ENCODE measurements at regions not wholly inside any gene's neighbourhood (a gene's known extent, or its start where the extent isn't known, plus 50 kb on each side); places are given as distances from the start of the nearest gene placed in this dataset.

DNA sequence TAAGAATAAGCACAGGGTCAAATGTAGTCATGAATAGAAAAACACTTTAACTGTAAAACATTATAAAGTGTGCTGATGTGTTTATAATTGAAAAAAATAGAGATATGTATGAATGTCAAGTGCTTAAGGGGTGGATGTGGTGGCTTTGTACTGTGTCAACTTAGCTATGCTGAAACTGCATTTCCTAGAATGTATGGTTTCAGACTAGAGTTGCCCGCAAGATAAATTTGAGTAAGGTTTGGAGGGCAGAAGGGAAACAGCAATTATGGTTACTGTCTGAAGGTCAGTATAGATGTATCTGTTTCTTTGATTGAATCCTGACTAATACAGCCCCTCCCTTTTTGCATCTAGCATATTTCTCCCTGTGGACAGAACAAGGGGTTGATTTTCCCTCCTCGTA, 288.1 kb upstream of the MOCS1 start:
- no peak overlapping the region for H3K27ac ChIP-seq
- TF ChIP-seq, protein P1, sequence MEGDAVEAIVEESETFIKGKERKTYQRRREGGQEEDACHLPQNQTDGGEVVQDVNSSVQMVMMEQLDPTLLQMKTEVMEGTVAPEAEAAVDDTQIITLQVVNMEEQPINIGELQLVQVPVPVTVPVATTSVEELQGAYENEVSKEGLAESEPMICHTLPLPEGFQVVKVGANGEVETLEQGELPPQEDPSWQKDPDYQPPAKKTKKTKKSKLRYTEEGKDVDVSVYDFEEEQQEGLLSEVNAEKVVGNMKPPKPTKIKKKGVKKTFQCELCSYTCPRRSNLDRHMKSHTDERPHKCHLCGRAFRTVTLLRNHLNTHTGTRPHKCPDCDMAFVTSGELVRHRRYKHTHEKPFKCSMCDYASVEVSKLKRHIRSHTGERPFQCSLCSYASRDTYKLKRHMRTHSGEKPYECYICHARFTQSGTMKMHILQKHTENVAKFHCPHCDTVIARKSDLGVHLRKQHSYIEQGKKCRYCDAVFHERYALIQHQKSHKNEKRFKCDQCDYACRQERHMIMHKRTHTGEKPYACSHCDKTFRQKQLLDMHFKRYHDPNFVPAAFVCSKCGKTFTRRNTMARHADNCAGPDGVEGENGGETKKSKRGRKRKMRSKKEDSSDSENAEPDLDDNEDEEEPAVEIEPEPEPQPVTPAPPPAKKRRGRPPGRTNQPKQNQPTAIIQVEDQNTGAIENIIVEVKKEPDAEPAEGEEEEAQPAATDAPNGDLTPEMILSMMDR (conservative IDR thresholded peaks at IDR 0.05), result no peak

DNA sequence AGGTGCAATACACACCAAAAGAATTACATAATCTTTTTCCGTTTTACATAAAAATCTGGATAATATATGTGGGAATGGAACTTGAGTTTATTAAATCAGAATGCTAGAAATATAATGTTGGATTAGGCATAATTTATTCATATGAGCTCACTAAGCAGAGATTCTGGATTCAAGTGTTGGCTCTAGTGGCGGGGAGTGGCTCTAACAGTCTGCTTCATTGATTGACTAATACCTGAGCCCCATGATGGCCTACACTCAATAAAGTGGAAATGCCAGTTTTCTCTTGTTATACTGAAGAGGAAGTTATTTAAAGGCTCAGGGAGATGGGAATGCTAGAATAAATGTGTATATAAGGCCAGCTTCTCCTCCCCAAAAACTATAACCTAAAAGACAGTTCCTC, 285.5 kb upstream of the MOCS1 start:
- no peak overlapping the region for H3K27ac ChIP-seq
- TF ChIP-seq, protein P1 (conservative IDR thresholded peaks at IDR 0.05), result no peak

DNA sequence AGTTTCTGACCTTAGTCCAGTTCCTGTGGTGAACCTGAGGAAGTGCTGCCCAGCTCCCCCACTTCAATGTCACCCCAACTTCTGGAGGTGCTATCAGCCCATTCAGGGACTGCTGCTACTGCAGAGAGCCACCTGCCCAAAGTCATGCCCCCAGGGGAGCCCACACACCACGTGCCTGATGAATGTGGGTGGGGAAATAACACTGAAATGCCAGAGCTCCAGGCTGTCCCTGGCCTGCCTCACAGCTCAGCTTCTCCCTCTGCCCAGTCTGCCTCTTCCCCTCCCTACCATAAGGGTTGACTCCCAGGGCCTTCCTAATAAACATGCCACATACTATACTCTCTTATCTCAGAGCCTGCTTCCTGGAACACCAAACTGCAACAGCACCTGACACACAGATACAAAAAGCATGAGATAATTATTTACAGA, 276.4 kb upstream of the MOCS1 start:
- TF ChIP-seq, protein P1 (conservative IDR thresholded peaks at IDR 0.05), result no peak
- H3K27ac ChIP-seq, result no peak overlapping the region

DNA sequence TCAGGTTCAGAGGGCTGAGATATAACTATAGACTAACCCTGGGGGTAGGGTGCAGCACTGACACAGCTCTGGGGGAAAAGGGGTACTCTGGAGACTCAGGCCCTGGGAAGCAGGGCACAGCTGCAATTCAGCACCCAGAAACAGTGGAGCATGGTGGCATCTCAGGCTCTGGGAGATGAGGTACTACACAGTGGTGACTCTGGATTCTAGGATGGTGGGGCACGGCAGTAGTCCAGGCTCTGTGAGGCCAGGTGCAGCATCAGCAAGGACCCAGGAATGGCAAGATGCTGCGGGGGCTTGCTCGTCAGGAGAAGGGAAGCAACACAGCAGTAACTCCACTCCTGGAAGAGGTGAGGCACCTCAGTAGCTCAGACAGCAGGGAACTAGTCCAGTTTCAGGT, 271.5 kb upstream of the MOCS1 start:
- TF ChIP-seq, protein P1 (conservative IDR thresholded peaks at IDR 0.05), result no peak
- H3K27ac ChIP-seq, result no peak overlapping the region

DNA sequence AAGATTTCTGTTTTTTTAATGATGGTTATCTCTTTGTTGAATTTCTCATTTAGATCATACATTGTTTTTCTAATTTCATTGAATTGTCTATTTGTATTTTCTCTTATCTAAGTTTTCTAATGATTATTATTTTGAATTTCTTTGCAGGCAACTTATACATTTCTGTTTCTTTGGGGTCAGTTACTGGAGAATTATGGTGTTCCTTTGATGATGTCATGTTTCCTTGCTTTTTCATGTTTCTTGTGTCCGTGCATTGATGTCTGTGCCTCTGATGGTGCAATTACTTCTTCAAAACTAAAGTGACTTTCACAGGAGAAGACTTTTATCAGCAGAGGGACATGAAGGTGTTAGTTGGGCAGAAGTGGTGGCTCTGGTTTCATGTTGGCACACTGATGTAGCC, 270.7 kb upstream of the MOCS1 start:
- TF ChIP-seq, protein P1 (conservative IDR thresholded peaks at IDR 0.05), result no peak
- no peak overlapping the region for H3K27ac ChIP-seq

DNA sequence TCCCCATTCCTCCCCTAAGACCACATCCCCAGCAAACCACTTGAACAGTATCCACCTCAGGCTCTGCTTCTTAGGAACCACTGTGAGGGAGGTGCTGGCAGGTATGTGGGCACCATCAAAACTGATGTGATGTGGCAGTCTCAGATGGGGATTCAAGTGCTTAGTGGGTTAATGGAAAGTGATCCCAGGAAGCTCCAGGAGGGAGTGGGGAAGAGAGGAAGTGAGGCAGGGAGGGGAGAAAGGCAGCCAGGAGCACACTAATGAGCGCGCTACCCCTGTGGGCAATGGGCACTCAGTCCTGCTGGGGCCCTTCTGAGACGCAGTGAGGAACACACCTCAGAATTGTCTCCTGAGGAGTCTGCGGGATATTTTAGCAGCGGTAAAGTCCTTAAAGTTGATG, 263.1 kb upstream of the MOCS1 start:
- TF ChIP-seq, protein P1 (conservative IDR thresholded peaks at IDR 0.05), result no peak

DNA sequence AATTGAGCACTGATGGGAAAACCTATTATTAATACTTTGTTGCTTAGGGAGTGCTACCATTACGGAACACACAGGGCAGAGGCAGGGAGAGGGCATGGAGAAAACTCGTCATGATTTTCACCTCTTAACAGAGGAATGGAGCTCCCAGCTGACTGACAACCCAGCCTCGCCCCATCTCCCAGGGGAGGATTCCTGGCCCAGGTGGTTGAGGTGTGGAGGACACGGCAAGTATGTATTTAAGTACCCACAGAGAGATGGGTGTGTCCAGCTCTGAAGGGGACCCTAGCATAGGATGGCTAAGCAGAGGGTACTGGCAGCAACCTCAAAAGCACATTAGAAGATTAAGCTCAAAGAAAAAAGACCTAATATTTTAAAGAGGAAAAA, 261.9 kb upstream of the MOCS1 start:
- H3K27ac ChIP-seq, result no peak overlapping the region
- TF ChIP-seq, protein P1 (conservative IDR thresholded peaks at IDR 0.05), result no peak

More for the DNA sequence above, 263.1 kb upstream of the MOCS1 start:
- no peak overlapping the region for H3K27ac ChIP-seq
